Skeletal muscle cell (primary cell): ENCODE measurements at regions not wholly inside any gene's neighbourhood (a gene's known extent, or its start where the extent isn't known, plus 50 kb on each side); places are given as distances from the start of the nearest gene placed in this dataset.

Experiments used
- DNase-seq: peaks from one replicate; pipeline ENCODE4 v3.0.0-alpha.2; 2010; ENCODE audit warnings: low read depth
- H3K4me3 ChIP-seq: 2 replicates; pipeline ENCODE4 v1.5.1; 2011; ENCODE audit warnings: low read depth, mild to moderate bottlenecking, control low read depth, low read length, moderate library complexity

GRCh38 chr3:110165370-110165743 is 828.0 kb upstream of the DPPA4 start:
- DNase-seq, result no peak
- no peak overlapping the region for H3K4me3 ChIP-seq

DNA sequence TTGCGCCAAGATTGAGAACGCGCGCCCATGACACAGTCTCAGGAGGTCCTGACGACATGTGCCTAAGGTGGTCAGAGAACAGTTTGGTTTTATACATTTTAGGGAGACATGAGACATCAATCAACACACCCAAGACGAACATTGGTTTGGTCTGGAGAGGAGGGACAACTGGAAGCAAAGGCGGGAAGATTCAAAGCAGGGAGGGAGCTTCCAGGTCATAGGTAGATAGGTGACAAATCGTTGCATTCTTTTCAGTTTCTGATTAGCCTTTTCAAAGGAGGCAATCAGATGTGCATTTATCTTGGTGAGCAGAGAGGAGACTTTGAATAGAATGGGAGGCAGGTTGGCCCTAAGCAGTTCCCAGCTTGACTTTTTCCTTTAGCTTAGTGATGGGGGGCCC is 828.4 kb upstream of the DPPA4 start:
- DNase-seq, result no peak
- H3K4me3 ChIP-seq, result no peak overlapping the region

DNA sequence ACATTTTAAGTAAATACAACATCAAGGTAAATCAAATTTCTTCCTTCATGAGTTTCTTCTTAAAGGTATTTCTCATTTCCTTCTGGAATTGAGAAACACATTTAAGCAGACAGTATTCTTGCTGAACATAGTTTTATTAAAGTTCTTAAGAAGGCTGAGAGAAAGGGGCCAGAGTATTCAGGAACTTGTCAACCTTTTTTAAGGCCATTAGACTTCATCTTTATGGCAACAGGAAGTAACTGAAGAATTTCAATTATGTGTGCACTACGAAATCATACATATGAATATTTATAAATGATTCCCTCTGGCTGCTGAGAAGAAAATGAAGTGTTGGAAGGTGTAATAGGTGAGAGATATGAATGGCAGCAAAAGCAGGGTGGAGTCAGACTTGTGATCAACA is 829.4 kb upstream of the DPPA4 start:
- no peak for DNase-seq
- H3K4me3 ChIP-seq, result no peak overlapping the region

- H3K4me3 ChIP-seq, result no peak overlapping the region
- no peak for DNase-seq
Measured at GRCh38 chr3:110174908-110175307, 837.6 kb upstream of the DPPA4 start.

- H3K4me3 ChIP-seq, result no peak overlapping the region
- no peak for DNase-seq
Measured at GRCh38 chr3:110178965-110179364, 841.6 kb upstream of the DPPA4 start.

DNA sequence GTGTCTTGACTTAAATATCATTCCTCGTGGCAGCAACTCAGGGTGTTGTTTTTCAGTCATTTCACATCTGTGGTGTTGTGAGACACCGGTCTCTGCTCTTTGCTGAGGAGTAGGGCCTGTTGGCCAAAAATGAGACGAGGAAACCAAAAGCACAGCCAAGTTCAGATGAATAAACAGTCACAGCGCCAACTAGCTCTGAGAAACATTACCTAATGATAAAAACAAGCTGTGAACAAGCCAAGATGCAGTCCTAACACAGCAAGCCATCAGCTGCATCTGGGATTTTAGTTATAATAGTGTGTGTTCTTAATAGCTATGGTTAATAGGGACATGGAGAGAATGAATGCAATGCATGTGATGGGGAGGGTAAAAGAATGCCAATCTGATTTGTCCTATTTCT is 843.4 kb upstream of the DPPA4 start:
- peak; percentile 13 for DNase-seq

DNA sequence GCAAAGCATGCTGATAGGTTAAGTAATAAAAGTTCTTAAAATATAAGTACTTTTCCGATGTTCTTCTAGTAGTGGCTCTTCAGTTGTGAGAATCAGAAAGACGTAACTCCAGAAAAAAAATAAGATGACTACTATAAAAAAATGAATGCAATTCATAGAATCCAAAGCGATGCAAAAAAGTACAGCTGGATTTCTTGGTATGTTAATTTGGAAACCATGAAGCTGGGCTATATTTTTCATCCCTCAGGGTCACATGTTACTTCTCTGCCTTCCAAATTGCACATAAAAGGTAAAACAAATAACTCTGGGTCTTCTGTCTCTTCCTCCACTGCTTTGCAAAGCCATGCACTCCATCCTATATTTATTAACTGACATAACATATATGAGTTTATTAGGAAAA is 843.9 kb upstream of the DPPA4 start:
- no peak for DNase-seq
- no peak overlapping the region for H3K4me3 ChIP-seq

More for the DNA sequence above, 843.4 kb upstream of the DPPA4 start:
- no peak overlapping the region for H3K4me3 ChIP-seq

DNA sequence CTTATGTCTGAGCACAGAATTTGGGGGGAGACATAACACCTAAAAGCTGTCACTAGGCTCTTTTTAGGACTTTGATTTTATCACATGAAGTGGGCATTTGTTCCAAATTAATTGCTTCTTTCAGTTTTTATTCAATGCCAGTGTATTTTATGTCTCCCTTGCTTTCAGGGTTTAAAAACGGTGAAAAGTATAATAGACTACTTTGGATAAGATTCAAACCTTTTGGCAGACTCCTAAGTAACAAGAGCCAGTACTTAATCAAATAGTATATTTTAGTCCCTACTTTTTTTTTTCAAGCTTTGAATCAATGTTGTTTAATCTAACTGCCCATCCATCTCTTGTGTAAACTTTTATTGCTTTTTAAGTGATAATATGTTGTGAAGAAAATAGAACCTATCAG is 847.2 kb upstream of the DPPA4 start:
- no peak for DNase-seq
- no peak overlapping the region for H3K4me3 ChIP-seq

DNA sequence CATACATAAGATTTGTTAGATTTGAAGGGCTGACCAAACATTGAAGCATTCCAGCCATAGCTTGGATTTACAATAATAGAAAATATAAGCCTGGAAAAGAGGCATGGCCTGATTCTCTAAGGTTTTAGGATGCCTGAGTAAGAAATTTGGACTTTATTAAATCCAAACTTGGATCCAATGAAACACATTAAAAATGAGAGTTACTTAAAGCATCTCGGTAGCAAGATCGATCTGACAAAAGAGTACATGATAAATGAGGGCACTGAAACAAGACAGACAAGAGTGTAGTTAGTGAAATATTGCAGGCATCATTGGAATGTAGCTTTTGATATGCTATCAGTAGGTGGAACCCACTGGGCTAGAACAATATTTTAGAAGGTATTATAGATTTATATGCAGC is 855.7 kb upstream of the DPPA4 start:
- no peak overlapping the region for H3K4me3 ChIP-seq
- DNase-seq, result no peak

DNA sequence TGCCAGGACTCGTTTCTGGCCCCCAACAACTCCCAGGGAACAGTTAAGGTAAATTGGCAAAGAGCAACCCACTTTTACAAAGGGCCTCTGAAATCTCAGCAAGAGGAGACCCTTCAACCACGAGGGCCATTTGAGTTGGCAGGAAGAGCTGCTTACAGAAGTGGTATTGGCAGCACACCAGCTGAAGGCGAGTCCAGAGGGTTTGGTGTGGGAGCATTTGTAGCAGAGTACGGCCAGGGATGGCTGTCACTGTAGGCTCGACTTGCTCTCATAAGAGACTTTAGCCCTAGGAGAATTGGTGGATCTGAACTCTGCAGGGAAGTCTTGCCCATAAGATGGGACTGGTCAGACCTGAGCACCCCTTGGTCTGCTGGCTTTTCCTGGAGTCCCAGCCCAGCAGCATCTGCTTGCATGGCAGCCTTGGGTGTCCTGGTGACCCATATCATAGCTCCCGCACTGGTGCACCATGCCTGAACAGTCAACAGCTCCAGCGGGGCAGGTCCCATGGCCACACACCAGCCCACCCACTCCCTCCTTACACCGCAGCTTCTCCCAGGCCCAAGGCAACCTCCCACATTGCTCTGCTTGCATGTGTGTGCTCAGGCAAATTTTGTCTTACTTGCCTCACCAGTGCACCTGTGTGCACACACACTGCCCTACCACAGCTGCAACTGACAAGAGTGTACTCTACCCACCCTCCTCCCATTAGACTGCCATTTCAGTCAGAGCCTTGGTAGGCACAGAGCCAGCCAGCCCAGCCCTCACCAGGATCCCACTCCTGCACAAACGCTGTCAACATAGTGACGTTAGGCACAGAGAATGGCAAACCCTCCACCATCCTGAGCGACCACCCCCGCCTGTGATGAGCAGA is 861.6 kb upstream of the DPPA4 start:
- H3K4me3 ChIP-seq, result no peak overlapping the region
- no peak for DNase-seq

DNA sequence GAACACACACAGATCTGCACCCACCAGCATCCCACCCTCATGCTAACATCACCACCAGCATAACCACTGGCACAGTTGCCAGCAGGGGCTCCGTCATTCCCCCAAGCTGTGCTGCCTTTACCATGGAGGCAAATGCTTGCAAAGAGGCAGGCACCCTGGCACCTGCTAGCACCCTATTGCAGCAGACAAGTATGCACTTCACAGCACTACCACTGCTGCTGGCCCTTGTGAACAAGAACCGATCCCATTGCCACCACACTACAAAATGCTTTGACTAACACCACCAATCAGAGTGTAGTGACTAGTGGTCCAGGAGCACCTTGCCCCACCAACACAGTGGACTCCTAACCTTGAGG is 862.2 kb upstream of the DPPA4 start:
- no peak for DNase-seq
- no peak overlapping the region for H3K4me3 ChIP-seq

- no peak for DNase-seq
- no peak overlapping the region for H3K4me3 ChIP-seq
Measured at GRCh38 chr3:110210086-110210660, 861.4 kb upstream of the NECTIN3 start.

DNA sequence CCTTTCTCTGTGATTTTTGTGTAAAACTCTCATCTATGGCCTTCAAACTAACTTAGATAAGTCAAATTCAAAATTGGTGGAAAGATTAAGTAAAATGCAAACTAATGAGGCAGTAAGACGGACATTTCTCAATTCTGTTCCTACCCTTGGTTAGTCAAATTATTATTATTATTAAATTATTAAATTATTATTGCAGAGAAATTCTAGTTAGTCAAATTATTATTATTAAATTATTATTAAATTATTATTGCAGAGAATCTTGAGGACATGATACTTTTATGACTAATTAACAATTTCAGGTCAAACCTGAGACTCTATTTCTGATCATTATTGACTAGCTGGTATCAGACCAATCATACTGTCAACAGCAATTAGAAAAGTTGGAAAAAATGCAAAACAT is 845.0 kb upstream of the NECTIN3 start:
- no peak for DNase-seq
- no peak overlapping the region for H3K4me3 ChIP-seq

DNA sequence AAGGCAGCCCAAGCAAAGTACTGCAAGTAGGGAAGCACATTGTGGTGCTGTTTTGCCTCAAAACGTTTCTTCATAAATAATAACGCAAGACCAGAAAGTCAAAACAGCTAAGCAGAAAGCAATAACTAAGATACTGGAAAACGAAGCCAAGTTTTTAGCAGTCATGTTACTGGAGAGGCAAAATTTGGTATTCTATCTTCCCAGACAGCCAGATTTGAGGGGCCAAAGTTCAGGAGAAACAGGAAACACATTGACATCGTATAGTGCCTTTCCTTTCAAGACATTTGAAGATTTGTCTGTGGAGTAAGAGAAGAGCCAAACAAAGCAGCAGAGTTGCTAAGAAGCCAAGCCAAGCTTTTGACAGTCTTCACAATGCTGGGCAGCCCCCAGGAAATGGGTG is 843.6 kb upstream of the NECTIN3 start:
- no peak for DNase-seq
- H3K4me3 ChIP-seq, result no peak overlapping the region

GRCh38 chr3:110234831-110235230 is 836.8 kb upstream of the NECTIN3 start:
- DNase-seq, result no peak
- H3K4me3 ChIP-seq, result no peak overlapping the region

- DNase-seq, result no peak
Measured at GRCh38 chr3:110236976-110237610, 834.5 kb upstream of the NECTIN3 start.

DNA sequence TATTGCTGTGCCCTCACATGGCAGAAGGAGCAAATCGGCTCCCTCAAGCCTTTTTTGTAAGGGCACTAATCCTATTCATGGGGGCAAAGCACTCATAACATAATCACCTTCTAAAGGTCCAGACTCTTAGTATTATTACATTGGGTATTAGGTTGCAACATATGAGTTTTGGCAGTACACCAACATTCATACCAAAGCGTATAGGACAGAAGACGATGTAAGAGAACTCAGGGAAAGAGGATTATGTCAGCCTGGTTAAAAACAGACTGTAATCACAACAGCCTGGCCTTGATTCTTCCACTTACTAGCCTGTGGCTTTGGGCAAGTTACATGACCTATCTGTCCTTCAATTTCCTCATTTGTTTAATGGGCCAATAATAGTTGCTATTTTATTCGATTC is 828.5 kb upstream of the NECTIN3 start:
- peak; percentile 77 for DNase-seq
- no peak overlapping the region for H3K4me3 ChIP-seq

More at GRCh38 chr3:110236976-110237610, 834.5 kb upstream of the NECTIN3 start:
- H3K4me3 ChIP-seq, result no peak overlapping the region

DNA sequence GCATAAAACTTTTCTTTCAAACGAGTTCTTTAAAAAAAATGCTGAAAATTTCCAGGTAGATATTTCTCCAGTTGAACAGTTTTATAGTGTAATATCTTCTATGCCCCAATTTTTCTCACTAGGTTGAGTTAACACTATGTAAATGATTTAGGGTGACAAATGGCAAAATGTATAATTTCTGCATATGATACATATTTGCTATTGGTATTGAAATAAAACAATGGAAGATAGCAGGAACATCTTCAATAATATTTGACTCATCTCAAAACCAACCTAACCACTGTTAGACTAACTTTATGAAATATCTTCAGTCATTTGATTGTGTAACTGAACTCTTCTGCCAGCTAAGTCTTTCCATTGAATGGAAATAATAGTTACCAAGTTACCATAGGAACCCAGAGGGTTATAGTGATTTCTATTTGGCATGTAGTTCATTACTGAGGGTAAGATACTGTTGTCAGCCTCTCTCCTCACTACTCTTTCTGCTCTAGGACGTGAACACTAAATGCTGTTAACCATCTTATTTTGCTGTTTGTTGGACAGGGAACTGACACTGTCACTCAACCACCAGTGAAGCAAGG is 824.7 kb upstream of the NECTIN3 start:
- DNase-seq, result no peak
- H3K4me3 ChIP-seq, result no peak overlapping the region

- H3K4me3 ChIP-seq, result no peak overlapping the region
- DNase-seq, result no peak
Measured at GRCh38 chr3:110248666-110249065, 823.0 kb upstream of the NECTIN3 start.

DNA sequence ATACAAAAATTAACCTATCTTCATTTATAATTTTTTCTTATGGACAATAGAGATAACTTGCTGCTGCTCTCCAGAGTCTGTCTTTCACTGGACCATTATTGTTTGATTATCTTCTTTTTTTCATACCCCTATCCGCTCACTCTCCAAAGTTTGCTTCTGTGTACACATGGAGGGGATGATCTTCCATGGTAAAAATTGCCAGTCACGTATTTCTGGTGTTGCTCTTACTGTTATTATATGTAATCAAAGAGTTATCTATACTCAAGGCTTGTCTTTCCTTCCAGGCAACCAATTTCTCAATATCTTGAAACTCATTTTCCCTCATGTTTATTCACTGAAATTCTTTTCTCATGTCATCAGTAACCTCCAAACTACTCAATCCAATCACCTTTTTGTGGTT is 817.8 kb upstream of the NECTIN3 start:
- DNase-seq, result no peak

GRCh38 chr3:110254591-110254990 is 817.0 kb upstream of the NECTIN3 start:
- no peak overlapping the region for H3K4me3 ChIP-seq
- no peak for DNase-seq

More for the DNA sequence above, 817.8 kb upstream of the NECTIN3 start:
- no peak overlapping the region for H3K4me3 ChIP-seq
